Endodermal cell (in vitro differentiated cells): ENCODE measurements at regions not wholly inside any gene's neighbourhood (a gene's known extent, or its start where the extent isn't known, plus 50 kb on each side); places are given as distances from the start of the nearest gene placed in this dataset.

Experiments
- DNase-seq: peaks from one replicate; pipeline ENCODE4 v3.0.0-alpha.2; 2017
- H3K27ac ChIP-seq: 2 replicates; pipeline ENCODE4 v1.5.1; 2013; ENCODE audit warnings: mild to moderate bottlenecking, low read depth, low read length, moderate library complexity
- H3K27me3 ChIP-seq: 2 replicates; pipeline ENCODE4 v1.6.1; 2013; ENCODE audit warnings: mild to moderate bottlenecking, low read length, moderate library complexity; ENCODE audit not compliant: insufficient read depth, control insufficient read depth, poor library complexity, severe bottlenecking
- H3K36me3 ChIP-seq: 2 replicates; pipeline ENCODE4 v1.7.0; 2013; ENCODE audit warnings: mild to moderate bottlenecking, low read length, moderate library complexity; ENCODE audit not compliant: control insufficient read depth, insufficient read depth
- H3K4me1 ChIP-seq: one replicate; pipeline ENCODE4 v1.7.0; 2013; ENCODE audit warnings: low read length; ENCODE audit not compliant: control insufficient read depth, insufficient read depth
- H3K4me3 ChIP-seq: 2 replicates; pipeline ENCODE4 v1.5.1; 2013; ENCODE audit warnings: mild to moderate bottlenecking, low read length, moderate library complexity
- H3K9ac ChIP-seq: 2 replicates; pipeline ENCODE4 v1.6.1; 2013; ENCODE audit warnings: mild to moderate bottlenecking, low read length, moderate library complexity; ENCODE audit not compliant: poor library complexity, severe bottlenecking; ENCODE audit errors: extremely low read depth
- H3K9me3 ChIP-seq: 2 replicates; pipeline ENCODE4 v1.6.1; 2013; ENCODE audit warnings: mild to moderate bottlenecking, low read length, moderate library complexity; ENCODE audit not compliant: control insufficient read depth
- H3K27ac Mint-ChIP-seq: 2 replicates; pipeline ENCODE4 v1.8.0; 2020; ENCODE audit warnings: mixed read lengths
- H3K27me3 Mint-ChIP-seq: 2 replicates; pipeline ENCODE4 v1.8.0; 2021; ENCODE audit warnings: mild to moderate bottlenecking, mixed read lengths; ENCODE audit not compliant: insufficient read depth
- H3K36me3 Mint-ChIP-seq: 2 replicates; pipeline ENCODE4 v1.8.0; 2020; ENCODE audit warnings: low read depth, mixed read lengths
- H3K4me1 Mint-ChIP-seq: 2 replicates; pipeline ENCODE4 v1.8.0; 2020; ENCODE audit warnings: mixed read lengths
- H3K4me3 Mint-ChIP-seq: 2 replicates; pipeline ENCODE4 v1.8.0; 2020; ENCODE audit warnings: mild to moderate bottlenecking, moderate library complexity, mixed read lengths
- H3K9me3 Mint-ChIP-seq: 2 replicates; pipeline ENCODE4 v1.8.0; 2020; ENCODE audit warnings: mild to moderate bottlenecking, mixed read lengths
- WGBS, 2 experiments: methylation state at CpG; one replicate each; pipeline versions ENCODE4 v1.1.5 to v1.1.7; 2013; ENCODE audit warnings: missing lambda C conversion rate in 2 of 2, mixed read lengths in 1 of 2; ENCODE audit not compliant: insufficient coverage in 1 of 2, insufficient read length in 1 of 2; 5-methylcytosine and 5-hydroxymethylcytosine counted together
- TF ChIP-seq, protein P1 (sequence below): fragments of 200-600 bp; sonication (generic); conservative IDR thresholded peaks from 2 replicates; pipeline ENCODE4 v1.5.0; 2021; ENCODE audit warnings: antibody characterized with exemption, mild to moderate bottlenecking

DNA sequence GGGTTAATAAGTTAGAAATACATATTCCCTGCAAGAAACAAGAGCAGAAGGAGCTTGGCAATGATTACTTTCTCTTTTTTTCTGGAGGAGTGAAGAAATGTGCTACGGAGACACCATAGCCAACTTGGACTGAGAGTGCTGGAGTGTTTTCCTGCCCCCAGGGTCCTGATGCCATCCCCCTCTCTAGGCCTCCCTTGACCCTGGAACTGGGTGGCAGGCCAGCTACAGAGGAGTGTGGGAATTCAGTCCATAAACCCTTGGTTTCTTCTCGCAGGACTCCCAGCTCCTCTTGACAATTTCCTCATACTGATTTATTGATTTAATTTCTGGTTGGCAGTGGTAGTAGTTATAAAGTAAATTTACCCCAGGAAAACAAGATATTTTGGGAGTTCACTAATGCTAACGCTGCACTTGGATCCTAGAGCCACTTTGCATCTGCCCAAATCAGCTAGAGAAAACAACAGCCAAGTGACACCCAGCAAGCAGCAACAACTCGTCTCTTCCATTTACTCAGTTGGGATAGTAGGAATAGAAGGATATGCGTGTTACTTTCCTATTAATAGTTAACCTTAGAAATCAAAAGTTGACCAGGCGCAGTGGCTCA is 76.4 kb upstream of the CELF2 start:
- H3K27ac Mint-ChIP-seq = no peak overlapping the region
- no peak overlapping the region for H3K4me3 Mint-ChIP-seq
- Histone ChIP-seq H3K9ac (no peak overlapping the region), H3K36me3 (no peaks in the 10 kb centered on the region), H3K4me1 (no peaks in the 10 kb centered on the region), H3K27me3 (no peaks in the 10 kb centered on the region), H3K4me3 (no peak overlapping the region), H3K27ac (no peak overlapping the region), H3K9me3 (peaks cover 28% of the 10 kb centered on the region)
- H3K27me3 Mint-ChIP-seq = peaks cover 10% of the 10 kb centered on the region
- peaks cover 5% of the 10 kb centered on the region for H3K36me3 Mint-ChIP-seq
- TF ChIP-seq, protein P1, sequence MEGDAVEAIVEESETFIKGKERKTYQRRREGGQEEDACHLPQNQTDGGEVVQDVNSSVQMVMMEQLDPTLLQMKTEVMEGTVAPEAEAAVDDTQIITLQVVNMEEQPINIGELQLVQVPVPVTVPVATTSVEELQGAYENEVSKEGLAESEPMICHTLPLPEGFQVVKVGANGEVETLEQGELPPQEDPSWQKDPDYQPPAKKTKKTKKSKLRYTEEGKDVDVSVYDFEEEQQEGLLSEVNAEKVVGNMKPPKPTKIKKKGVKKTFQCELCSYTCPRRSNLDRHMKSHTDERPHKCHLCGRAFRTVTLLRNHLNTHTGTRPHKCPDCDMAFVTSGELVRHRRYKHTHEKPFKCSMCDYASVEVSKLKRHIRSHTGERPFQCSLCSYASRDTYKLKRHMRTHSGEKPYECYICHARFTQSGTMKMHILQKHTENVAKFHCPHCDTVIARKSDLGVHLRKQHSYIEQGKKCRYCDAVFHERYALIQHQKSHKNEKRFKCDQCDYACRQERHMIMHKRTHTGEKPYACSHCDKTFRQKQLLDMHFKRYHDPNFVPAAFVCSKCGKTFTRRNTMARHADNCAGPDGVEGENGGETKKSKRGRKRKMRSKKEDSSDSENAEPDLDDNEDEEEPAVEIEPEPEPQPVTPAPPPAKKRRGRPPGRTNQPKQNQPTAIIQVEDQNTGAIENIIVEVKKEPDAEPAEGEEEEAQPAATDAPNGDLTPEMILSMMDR = no peak
- peaks cover 42% of the 10 kb centered on the region for H3K9me3 Mint-ChIP-seq
- DNase-seq = no peak
- peaks cover 2% of the 10 kb centered on the region for H3K4me1 Mint-ChIP-seq
- 82 to 97% methylated on average over 2 to 6 of the region's 6 CpGs for WGBS, 2 experiments

- peaks cover 2% of the 10 kb centered on the region for H3K4me1 Mint-ChIP-seq
- no peaks in the 10 kb centered on the region for H3K27me3 ChIP-seq
- no peak overlapping the region for H3K4me3 Mint-ChIP-seq
- no peak overlapping the region for H3K9ac ChIP-seq
- peaks cover 44% of the 10 kb centered on the region for H3K9me3 Mint-ChIP-seq
- peaks cover 5% of the 10 kb centered on the region for H3K36me3 Mint-ChIP-seq
- TF ChIP-seq, protein P1 = no peak
- DNase-seq = no peak
- no peak overlapping the region for H3K27ac Mint-ChIP-seq
- no peak overlapping the region for H3K27ac ChIP-seq
- no peaks in the 10 kb centered on the region for H3K36me3 ChIP-seq
- H3K4me3 ChIP-seq = no peak overlapping the region
- WGBS, 2 experiments = 92 to 98% methylated on average over 1 of the region's 1 CpG
- no peaks in the 10 kb centered on the region for H3K4me1 ChIP-seq
- peaks cover 4% of the 10 kb centered on the region for H3K27me3 Mint-ChIP-seq
- peaks cover 30% of the 10 kb centered on the region for H3K9me3 ChIP-seq
These were observed 75.2 kb upstream of the CELF2 start for GRCh38 chr10:10942441-10942840.

GRCh38 chr10:10946081-10946480 is 71.6 kb upstream of the CELF2 start:
- TF ChIP-seq, protein P1 = no peak
- peaks cover 4% of the 10 kb centered on the region for H3K4me1 Mint-ChIP-seq
- peaks cover 17% of the 10 kb centered on the region for H3K9me3 ChIP-seq
- H3K36me3 ChIP-seq = no peaks in the 10 kb centered on the region
- H3K4me1 ChIP-seq = no peaks in the 10 kb centered on the region
- H3K27ac ChIP-seq = no peak overlapping the region
- no peaks in the 10 kb centered on the region for H3K27me3 ChIP-seq
- peak overlapping the region; percentile 40 for H3K4me3 ChIP-seq
- H3K27me3 Mint-ChIP-seq = peaks cover 8% of the 10 kb centered on the region
- peaks cover 36% of the 10 kb centered on the region for H3K9me3 Mint-ChIP-seq
- no peak overlapping the region for H3K27ac Mint-ChIP-seq
- H3K9ac ChIP-seq = no peak overlapping the region
- H3K4me3 Mint-ChIP-seq = no peak overlapping the region
- H3K36me3 Mint-ChIP-seq = peaks cover 5% of the 10 kb centered on the region
- 75 to 83% methylated on average over 1 of the region's 1 CpG for WGBS, 2 experiments
- no peak for DNase-seq
